Epithelial cell of proximal tubule (primary cell): ENCODE measurements at regions not wholly inside any gene's neighbourhood (a gene's known extent, or its start where the extent isn't known, plus 50 kb on each side); places are given as distances from the start of the nearest gene placed in this dataset.

Source experiments
- DNase-seq: peaks from one replicate; pipeline ENCODE4 v3.0.0-alpha.2; 2011; ENCODE audit warnings: low read depth
- H3K4me3 ChIP-seq: 2 replicates; pipeline ENCODE4 v1.5.1; 2011; ENCODE audit warnings: low read depth, mild to moderate bottlenecking, low read length
- TF ChIP-seq, protein P1 (sequence below): conservative IDR thresholded peaks from 2 replicates; pipeline ENCODE4 v1.5.1; 2012; ENCODE audit warnings: low read depth, mild to moderate bottlenecking, low read length

DNA sequence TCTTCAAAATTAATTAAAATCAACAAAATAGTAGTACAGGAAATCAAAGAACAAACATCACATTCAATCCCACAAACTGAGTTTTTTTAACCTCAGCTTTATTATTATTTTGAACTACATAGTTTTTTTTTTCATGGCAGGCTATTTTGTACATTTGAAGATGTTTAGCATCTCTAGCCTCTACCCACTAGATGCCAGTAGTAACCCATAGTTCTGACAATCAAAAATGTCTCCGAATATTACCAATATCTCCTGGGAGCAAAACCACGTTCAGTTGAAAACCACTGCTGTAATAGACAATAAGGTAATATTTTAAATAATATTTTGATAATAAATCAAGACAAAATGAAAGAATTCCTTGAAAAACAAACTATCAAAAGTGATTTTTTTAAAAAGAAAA, 702.6 kb upstream of the LRRTM1 start:
- TF ChIP-seq, protein P1, sequence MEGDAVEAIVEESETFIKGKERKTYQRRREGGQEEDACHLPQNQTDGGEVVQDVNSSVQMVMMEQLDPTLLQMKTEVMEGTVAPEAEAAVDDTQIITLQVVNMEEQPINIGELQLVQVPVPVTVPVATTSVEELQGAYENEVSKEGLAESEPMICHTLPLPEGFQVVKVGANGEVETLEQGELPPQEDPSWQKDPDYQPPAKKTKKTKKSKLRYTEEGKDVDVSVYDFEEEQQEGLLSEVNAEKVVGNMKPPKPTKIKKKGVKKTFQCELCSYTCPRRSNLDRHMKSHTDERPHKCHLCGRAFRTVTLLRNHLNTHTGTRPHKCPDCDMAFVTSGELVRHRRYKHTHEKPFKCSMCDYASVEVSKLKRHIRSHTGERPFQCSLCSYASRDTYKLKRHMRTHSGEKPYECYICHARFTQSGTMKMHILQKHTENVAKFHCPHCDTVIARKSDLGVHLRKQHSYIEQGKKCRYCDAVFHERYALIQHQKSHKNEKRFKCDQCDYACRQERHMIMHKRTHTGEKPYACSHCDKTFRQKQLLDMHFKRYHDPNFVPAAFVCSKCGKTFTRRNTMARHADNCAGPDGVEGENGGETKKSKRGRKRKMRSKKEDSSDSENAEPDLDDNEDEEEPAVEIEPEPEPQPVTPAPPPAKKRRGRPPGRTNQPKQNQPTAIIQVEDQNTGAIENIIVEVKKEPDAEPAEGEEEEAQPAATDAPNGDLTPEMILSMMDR: no peak
- H3K4me3 ChIP-seq: no peak overlapping the region
- DNase-seq: no peak

DNA sequence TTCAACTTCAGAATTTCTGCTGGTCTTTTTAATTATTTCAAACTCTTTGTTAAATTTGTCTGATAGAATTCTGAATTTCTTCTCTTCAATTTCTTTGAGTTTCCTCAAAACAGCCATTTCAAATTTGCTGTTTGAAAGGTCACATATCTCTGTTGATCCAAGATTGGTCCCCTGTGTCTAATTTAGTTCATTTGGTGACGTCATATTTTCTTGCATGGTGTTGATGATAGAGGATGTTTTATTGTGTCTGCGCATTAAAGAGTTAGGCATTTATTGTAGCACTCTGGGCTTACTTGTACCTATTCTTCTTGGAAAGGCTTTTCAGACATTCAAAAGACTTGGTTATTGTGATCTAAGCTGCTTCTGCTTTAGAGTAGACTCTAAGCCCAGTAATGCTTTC, 698.4 kb upstream of the LRRTM1 start:
- H3K4me3 ChIP-seq: no peak overlapping the region
- TF ChIP-seq, protein P1: no peak
- no peak for DNase-seq

DNA sequence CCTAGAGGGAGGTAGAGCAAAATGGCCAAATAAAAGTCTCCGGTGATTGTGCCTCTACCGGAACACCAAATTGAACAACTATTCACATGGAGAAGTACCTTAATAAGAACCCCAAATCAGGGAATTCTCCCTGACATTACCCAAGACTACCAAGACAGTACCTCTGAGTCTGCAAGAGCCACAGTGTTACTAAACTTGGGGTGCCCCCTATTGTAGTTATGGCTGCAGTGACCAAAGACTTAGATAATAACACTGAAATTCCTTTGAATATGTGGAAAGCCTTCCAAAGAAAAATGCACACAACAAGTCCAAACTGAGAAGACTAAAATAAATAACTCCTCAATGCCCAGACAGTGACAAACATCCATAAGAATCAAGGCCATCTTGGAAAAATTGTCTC, 682.9 kb upstream of the LRRTM1 start:
- TF ChIP-seq, protein P1: no peak
- DNase-seq: no peak
- H3K4me3 ChIP-seq: no peak overlapping the region

DNA sequence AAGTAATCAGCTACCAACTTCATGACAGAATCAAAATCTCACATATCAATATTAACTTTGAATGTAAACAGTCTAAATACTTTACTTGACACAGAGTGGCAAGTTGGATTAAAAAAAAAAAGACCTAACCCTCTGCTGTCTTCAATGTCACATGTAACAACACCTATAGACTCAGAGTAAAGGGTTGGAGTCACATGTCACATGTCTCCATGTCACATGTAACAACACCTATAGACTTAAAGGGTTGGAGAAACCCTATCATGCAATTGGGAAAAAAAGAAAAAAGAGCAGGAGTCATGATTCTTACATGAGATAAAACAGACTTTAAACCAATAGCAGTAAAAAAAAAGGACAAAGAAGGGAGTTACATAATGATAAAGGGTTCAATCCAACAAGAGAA, 665.3 kb upstream of the LRRTM1 start:
- no peak for DNase-seq
- TF ChIP-seq, protein P1: no peak
- H3K4me3 ChIP-seq: no peak overlapping the region

DNA sequence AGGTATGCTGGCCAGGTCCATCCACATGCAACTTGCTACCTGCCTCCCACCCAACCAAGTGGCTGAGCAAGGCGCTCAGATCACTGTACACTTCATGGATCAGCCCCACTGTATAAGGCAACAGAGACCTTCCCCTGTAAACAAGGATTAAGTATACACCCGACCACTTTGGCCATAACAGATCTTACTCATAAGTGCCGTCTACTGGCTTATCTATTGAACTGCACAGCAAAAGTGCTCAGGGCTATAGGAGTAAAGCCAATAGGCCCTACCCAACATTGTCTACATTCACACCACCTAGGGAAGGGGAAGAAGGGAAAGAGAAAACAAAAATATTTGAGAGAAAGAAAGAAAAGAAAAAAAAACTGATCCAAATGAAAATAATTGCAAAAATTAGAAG, 663.9 kb upstream of the LRRTM1 start:
- no peak for DNase-seq
- TF ChIP-seq, protein P1: no peak
- no peak overlapping the region for H3K4me3 ChIP-seq

DNA sequence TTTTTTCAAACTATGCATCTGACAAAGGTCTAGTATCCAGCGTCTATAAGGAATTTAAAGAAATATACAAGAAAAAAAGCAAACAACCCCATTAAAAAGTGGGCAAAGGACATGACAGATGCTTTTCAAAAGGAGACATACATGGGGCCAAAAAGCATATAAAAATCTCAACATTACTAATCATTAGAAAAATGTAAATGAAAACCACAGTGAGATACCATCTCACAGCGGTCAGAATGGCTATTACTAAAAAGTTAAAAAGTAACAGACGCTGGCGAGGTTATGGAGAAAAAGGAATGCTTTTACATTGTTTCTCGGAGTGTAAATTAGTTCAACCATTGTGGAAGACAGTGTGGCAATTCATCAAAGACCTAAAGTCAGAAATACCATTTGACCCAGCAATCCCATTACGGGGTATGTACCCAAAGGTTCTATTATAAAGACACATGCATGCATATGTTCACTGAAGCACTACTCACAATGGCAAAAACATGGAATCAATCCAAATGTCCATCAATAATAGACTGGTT, 643.1 kb upstream of the LRRTM1 start:
- TF ChIP-seq, protein P1: no peak
- no peak overlapping the region for H3K4me3 ChIP-seq
- DNase-seq: no peak

DNA sequence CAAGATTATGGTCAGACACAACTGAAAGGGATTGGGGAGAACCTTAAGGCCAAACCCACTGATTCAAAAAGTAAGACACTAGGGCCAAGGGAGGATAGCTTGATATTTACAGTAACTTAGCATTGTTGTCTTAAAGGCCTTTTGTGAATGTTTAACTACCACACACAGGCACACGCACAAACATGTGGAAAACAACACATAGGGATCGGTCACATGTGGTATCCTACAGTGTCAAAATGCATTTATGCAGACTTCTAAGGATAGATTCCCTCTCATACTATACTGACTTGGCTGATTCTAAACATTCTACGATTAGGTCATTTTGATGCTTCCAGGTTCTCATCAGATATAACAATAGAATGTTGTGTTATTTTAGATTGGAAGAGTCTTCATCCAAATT, 638.9 kb upstream of the LRRTM1 start:
- no peak overlapping the region for H3K4me3 ChIP-seq
- no peak for DNase-seq
- TF ChIP-seq, protein P1: no peak
